Hematopoietic multipotent progenitor cell treated with erythropoietin and hydrocortisone succinate and interleukin-3 and kit ligand, for 17 days (in vitro differentiated cells): ENCODE measurements at regions not wholly inside any gene's neighbourhood (a gene's known extent, or its start where the extent isn't known, plus 50 kb on each side); places are given as distances from the start of the nearest gene placed in this dataset.
"Not testable (repeated sequence)": the region's sequence is repeated elsewhere in the genome, so short reads cannot be mapped to it uniquely, and the experiment has no call there.

Experiments
- DNase-seq: peaks from one replicate; pipeline ENCODE4 v3.0.0-alpha.2; 2015; ENCODE audit warnings: low spot score

DNA sequence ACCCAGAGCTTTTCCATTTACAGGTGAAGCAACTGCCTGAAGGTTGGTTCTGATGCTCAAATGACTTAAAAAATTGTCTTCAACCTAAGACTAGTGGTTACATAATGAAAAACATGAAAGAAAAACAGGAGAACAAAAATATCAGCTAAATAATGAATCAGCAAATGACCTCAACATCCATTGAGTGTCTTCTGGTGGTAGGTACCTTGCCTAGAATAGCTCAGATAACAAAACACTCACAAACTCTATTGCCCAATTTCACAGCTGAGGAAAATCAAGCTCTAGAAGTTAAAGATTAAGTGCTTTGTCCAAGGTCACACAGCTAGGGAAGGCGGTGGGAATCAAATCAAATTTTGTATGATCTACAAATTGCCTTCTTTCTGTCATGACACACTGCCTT is 304.6 kb upstream of the CDH11 start:
- no peak for DNase-seq

DNA sequence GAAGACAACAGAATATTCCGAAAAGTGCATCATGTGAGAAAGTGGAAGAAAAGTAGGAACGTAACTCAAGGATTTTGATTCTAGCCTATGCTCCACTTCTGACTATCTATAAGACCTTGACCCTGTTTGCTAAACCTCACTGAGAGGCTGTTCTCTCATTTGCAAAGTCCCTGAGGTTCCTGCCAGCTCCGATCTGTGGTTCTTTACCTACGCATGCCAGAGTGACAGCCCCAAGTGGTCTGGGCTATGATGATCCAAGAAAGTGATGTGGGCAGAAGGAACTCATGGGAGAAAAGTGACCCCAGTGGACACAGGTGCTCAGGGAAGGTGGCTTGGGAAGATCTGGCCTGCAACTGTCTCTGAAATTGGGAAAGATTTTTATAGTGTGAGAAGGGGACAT is 301.1 kb upstream of the CDH11 start:
- no peak for DNase-seq

DNA sequence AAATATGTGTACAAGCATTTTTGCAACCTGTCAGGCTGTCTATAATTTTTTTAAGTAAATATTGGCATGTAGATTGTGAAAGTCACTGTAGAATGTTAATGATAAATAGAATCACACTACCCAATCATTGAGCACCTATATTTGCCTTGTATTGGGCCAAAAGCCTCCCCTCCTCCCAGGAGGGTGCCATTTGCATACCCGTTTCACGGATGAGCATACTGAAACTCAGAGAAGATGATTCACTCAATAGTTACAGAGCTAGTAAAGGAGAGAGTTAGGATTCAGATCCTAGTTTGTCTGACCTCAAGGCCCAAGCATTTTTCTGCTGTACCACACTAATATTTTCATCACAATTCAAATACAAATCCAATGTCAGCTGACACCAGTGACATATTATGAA is 299.7 kb upstream of the CDH11 start:
- no peak for DNase-seq

DNA sequence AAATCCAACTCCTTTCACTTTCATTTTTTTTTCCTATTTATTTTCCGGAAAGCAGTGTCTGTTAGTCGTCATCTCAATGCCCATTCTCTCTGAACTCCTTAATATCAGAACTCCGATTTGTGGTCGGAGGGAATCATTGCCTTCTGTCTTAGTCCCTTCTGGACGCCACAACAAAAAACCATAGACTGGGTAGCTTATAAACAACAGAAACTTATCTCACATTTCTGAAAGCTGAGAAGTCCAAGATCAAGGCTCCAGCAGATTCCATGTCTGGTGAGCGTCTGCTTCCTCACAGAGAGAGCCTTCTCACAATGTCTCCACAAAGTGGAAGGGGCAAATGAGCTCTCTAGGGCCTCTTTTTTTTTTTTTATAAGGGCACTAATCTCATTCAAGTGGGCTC is 296.6 kb upstream of the CDH11 start:
- DNase-seq = no peak

DNA sequence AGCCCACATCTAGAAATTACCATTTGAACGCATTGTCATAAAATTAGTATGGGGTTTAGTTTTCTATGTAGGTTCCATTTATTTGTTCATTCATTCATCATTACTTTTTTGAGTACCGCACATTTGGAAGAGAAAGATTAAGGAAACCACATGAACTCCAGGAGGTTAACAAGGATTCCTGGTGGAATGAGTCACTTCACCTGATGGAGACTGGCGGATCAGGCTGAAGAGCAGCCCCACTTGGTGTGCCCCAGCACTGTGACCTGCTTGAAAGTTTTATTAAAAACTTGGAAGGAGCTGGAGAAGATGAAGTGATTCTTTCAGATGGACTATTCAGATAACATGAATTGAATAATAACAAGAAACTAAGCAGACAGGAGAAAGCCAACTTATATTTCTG is 293.6 kb upstream of the CDH11 start:
- no peak for DNase-seq

DNA sequence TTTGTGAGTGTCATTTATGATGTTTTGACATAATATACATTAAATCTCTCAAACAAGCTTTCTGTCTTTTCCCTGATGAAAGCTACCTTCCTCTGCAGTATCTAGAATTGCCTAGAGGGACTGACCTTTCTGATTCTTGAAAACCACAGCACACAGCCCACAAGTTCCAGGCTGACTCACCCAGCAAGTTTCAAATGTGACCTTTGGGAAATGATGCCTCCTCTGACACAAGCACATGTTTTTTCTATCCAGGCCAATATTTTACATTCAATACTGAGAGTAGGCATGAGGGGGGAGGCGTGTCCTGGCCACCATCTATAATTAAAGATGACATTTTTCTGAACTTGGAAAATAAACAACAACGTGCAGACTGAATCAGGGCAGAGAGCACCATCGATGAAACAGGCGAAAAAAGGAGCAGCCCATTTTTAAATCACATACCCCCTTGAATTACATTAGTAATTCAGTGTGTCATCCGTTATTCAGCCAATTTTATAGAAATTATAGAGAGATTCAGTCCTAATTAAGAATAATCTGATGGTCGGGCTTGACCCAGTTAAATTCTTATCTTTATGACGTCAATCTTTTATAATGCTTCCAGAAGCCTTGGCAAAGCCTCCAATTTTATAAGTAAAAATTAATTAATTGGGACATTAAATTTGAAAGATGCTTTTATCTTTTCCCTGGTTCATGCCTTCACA is 292.6 kb upstream of the CDH11 start:
- DNase-seq = no peak

DNA sequence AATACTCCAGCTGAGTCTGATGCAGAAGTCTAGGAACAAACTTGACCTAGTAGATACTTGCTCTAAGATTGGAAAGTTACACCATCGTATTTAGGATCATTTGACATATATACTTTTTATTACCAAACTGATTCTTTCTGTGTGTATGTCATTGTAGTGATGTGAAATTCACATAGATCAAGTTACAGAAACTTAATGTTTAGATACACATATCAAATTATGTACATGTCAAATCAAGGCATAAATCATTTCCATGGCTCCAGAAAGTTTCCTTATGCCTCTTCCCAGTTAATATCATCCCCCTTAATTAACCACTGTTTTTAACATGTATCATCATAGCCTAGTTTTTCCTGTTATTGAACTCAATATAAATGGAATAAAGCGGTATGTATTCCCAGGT is 292.0 kb upstream of the CDH11 start:
- no peak for DNase-seq

DNA sequence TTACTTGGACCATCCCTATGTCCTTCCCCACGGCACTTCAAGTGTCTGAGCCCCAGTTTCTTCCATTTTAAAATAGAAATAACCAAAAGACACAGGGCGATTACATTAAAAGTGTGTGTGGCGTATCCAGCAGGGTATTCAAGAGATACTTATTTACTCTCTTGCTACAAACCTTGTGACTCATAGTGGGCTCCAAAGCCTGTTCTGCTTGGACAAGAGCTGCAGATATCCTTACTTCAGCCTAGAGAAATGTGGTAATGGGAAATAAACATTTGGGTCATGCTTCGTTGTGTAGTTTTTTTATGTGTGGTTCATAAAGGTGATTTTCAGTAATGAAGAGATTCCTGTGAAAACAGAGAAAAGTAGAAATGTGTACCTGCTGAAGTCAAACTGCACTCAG is 288.9 kb upstream of the CDH11 start:
- no peak for DNase-seq

DNA sequence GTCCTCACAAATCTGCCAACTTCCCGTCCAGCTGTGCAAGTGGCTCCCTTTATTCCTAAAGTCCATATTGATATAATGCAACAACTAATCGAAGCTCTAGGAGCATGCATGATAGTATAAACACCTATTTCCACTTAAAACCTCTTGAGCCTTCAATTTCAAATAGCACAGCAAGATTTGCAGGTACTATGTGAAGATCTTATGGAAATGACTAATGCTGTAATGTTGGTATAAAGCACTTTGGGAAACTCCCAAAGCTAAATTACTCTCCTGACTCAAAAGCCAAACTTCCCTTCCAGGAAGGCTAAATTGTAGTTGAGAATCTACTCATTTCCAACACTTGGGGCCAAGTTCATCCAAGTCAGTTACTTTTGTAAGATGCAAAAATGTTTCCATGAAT is 287.6 kb upstream of the CDH11 start:
- DNase-seq = no peak

DNA sequence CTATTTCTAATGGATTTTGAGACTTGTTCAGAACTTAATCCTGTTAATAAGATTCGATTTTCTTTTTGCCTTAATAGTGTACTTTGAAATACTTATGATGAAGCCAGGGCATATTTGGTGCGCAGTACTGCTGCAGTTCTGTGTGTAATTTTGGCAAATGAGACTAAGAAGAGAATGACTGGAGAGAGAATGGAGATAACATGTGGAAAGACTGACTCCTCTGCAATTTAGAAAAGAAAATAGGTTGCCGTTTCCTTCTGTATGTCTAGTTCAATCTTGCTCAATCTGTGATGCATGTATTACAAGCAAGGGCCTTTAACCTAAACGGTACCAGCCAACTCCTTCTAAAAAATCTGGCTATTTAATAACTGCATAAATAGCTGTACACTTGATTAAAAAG is 285.1 kb upstream of the CDH11 start:
- DNase-seq = no peak

DNA sequence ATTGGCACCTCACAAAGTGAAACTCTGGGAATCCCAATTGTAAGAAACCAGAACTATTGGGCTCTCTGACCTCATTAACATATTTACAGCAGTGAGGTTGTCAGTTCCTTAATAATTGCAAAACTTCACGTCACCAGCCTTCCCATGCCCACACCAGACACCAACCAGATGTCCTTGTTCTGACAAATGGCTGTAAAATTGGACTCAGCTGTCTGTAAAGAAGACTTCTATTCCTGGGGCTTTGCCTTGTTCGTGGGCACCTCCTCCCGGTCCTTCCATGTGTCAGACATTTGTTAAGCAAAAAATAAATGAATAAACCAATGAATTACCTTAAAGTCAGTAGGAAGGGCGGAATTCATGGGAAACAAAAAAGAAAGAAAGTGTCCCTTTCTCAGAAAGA is 284.3 kb upstream of the CDH11 start:
- DNase-seq = no peak

DNA sequence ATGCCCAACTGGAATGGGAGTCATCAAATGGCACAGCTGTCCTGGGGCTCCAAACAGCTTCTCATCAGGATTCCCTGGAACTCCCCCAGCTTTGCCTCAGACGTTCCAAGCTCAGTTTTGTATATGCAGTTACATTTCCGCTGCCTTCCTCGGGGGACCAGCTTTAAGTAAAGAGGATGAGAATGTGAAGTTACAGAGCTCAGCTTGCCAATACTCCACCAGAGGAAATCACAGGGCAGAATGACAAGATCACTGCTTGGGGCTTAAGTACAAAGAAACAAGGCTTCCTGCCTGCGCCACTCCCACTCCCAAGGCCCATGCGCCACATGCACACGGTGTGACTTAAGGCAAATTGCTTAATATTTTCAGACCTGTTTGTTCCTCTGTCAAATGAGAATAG is 272.4 kb upstream of the CDH11 start:
- DNase-seq = no peak

DNA sequence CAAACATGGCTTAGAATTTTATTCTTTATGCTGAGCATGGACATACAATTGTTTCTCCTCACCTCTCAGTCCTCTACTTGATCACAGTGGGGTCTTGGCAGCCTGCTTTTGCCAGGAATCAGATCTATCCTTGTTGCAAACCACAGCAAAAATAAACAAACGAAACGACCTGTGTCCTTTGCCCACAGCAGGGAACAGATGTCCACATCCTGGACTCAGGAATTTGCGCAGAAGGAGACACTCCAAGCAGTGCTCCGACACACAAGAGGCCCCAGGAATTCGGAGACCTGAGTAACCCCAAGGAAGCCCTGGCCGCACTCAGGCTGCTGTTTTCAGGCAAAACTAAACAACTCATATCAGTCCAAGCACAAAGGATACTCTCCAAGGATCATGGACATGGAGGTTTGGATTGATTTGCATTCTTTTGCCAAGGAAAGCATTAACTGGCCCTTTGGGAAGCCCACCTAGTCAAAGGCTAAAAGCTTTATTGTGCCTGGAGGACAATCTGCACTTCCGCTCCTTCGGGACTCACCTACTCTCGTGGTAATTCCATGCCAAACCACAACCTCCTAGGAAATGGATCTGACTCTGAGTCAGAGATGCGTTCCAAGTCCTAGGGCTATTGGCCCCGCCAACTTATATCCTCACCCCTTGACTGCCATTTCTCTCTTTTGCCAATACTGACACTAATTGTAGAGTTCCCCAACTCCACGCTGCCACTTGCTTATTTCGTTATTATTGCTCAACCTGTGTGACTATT is 271.1 kb upstream of the CDH11 start:
- DNase-seq = no peak

DNA sequence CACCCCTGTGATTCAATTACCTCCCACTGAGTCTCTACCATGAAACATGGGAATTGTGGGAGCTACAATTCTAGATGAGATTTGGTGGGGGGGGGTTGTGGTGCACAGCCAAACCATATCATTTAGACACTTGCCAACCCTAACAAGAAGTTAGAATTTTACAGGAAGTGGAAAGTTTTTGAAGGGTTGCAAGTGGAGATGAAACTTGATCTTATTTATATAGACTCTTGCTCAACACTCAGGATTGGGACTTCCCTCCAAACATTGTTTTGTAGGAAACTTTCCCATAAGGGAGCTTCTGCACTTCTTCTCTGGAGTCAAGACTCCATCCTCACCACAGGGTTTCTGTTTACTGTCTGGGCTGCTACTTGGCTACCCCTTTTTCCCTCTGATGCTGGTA is 266.7 kb upstream of the CDH11 start:
- DNase-seq = no peak

DNA sequence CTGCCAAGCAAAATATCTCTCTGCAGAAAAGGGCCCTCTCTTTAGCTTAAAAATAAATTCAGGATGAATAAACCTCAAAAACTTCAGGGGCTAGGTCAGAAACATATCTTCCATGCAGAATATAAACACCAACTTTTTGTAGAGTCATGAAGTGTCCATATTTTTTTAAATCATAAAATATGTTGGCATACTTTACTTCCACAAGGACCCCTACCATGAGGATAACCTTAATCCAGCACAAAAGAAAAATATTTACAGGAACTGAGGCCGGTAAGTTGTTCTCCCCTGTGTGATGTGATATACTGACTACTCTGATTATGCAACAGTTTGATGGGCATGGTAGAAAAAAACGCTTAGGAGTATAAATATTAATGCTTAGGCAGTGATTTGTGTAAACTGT is 264.8 kb upstream of the CDH11 start:
- DNase-seq = no peak

DNA sequence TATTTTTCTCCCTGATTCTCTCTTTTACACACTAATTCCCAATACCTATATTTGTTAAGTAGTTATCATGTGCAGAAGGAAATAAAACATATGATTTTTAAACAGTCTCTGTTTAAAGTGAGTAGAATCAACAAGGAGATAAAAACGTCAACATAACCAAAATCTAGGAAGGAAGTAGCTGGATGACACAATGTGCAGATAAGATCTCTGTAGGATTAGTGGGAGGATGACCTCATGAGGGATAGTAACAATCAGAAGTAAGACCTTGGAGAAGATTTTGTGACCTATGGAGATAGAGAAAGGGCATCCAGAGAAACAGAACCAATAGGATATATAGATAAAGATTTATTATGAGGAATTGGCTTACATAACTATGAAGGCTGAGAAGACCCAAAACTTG is 262.6 kb upstream of the CDH11 start:
- DNase-seq = no peak

DNA sequence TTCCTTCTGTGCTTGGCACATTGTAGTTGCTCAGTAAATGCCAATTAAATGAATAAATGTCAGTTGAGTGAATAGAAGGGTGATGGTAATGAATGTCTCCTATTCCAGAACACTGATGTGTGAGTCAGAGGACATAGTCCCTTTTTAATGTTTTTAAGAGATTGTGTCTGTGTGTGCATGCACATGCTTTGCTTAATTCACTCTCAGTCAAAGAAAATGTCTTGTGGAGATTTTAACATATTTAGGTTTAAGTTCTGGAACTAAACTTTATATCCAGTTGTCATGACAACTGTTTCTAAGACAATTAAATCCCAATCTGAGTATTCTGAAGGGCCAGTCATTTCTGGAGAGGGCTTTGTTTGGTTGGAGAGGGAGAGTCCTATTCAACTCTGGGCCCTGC is 255.3 kb upstream of the CDH11 start:
- no peak for DNase-seq

DNA sequence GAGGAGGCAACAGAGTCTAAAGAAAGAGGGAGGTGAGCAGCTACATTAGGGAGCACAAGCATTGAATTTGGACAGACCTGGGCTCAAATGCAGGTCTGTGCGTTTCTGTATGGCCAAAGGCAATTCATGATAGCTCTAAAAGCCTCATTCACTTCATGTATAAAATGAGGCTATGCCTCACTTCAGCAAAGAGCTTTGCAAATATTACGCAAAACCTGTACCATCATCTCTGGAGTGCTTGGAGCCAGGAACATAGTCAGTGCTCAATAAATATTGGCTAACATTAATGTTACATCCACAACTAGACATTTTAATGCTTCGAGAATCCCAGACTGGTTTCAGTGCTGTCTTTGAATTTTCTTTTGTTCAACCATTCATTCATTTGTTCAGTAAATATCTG is 254.7 kb upstream of the CDH11 start:
- no peak for DNase-seq

DNA sequence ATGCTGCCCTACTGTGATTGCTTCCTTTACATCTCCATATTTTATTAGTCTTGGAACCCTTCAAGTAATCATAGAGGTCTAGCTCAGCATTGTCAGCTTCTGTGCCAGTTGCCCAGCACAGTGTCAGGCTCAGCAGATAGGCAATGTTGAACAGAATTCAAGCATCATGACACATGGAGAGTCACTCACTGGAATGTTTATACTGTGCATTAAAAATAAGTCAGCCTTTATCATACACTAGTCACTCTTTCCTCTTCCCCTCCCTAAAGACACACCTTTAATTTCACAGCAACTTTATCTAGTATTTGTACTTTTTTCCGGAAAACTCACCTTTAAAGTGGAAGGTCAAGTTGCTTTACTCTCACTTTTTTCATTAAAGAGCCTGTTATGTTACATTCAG is 253.8 kb upstream of the CDH11 start:
- DNase-seq = no peak

DNA sequence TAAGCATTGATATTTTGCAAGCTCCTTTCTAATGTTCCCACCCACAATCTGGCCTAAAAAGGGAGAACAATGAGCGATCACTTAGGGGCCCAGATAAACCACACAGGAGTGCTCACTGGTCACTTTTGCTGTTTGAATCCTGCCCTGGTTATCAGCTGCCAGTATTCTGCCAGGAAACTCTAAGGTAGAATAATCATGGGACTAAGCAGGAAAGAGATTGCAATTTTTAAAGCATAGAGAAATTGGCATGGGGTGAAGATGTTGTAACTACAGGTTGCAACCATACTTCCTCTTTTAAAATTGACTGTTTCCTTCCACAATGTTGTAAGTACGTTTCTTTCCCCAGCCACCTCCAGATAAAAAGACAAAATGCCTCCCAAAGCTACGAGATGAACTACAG is 251.2 kb upstream of the CDH11 start:
- no peak for DNase-seq

DNA sequence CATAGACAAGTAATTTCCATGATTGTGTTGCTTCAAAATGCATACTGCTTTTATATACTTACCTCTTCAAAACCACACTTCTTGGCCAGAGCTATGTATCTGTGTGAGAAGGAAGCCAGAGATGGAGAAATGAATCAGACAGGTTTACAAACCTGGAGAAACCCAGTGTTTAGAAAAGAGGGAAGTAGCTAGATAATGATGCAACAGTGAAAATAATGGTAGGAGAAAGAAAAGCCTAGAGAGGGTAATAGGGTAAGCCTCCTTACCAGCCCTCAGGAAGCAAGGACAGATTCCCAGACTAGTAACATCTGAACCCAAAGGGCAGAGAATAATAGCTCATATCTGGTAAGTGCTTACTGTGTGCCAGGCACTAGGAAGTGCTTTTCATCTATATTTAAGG is 250.3 kb upstream of the CDH11 start:
- no peak for DNase-seq

DNA sequence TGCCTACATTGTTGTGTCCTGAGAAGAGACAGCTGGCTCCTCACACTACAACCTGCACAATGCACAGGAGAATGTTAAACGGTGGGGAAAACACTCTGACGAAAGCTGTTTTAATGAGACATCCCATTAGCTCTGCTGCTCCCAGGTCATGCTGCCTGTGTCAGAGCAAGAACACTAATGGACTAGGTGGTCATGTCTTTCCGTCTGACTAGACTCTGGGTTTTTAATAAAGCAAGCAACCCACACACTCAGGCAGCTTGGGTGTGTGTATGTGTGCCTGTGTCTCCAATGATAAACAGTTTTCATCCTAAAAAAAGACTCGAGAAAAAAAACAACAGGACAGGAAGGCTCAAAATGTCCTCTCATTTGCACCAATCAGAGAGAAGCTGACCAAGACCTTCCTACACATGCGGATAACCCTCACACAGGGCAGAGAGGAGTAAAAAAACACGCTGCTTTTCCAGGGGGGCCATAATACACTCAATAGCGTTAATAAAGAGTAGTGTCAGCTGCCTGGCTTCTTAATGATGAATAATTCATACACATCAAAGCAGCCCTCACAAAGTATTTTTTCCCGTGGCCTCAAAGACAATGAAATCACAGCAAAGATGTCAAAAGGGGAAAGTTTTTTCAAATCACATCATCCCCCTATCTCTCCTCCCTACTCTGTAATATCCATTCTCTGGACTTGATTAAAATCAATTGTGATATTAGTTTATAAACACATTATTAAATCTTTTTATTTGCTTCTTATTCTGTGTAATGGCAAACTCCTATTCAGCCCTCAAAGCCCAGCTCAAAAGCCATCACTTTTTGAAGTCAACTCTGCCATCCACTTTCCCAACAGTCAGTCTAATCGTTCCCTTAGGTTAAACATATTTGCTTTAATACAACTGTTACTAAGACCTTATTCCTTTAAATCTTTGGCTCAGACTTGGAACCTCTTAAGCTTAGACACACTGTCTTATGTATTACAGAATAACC is 244.2 kb upstream of the CDH11 start:
- DNase-seq = no peak

DNA sequence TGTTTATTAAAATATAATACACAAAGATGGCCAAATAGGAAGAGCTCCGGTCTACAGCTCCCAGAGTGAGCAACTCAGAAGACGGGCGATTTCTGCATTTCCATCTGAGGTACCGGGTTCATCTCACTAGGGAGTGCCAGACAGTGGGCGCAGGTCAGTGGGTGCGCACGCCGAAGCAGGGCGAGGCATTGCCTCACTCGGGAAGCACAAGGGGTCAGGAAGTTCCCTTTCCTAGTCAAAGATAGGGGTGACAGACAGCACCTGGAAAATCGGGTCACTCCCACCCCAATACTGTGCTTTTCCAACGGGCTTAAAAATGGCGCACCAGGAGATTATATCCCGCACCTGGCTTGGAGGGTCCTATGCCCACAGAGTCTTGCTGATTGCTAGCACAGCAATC is 234.9 kb upstream of the CDH11 start:
- DNase-seq = not testable (repeated sequence)
